OCI-LY1 (cell line): ENCODE measurements at regions not wholly inside any gene's neighbourhood (a gene's known extent, or its start where the extent isn't known, plus 50 kb on each side); places are given as distances from the start of the nearest gene placed in this dataset.

ENCODE experiments used
- H2AFZ ChIP-seq: fragments of 200-600 bp; sonication (generic), shearing (Covaris generic); 2 replicates; pipeline ENCODE4 v1.6.0; 2014; ENCODE audit warnings: antibody characterized with exemption, mild to moderate bottlenecking, low read length
- H3F3A ChIP-seq: fragments of 200-600 bp; sonication (generic), shearing (Covaris generic); 2 replicates; pipeline ENCODE4 v1.6.0; 2014; ENCODE audit warnings: mild to moderate bottlenecking, antibody characterized with exemption, low read length, moderate library complexity; ENCODE audit not compliant: insufficient read depth
- H3K27ac ChIP-seq: fragments of 200-600 bp; sonication (generic); 2 replicates; pipeline ENCODE4 v1.5.1; 2014; ENCODE audit warnings: low read length, mixed run types, mild to moderate bottlenecking, low read depth; ENCODE audit not compliant: poor library complexity, severe bottlenecking
- H3K27me3 ChIP-seq: fragments of 200-600 bp; sonication (generic); 2 replicates; pipeline ENCODE4 v1.6.0; 2014; ENCODE audit warnings: antibody characterized with exemption, mild to moderate bottlenecking, low read length, moderate library complexity; ENCODE audit not compliant: insufficient read depth
- H3K36me3 ChIP-seq: fragments of 200-600 bp; sonication (generic); 2 replicates; pipeline ENCODE4 v1.6.1; 2014; ENCODE audit warnings: mild to moderate bottlenecking, antibody characterized with exemption, low read length, moderate library complexity, mixed read lengths; ENCODE audit not compliant: insufficient read depth
- H3K4me1 ChIP-seq: fragments of 200-600 bp; sonication (generic); 2 replicates; pipeline ENCODE4 v1.5.1; 2014; ENCODE audit warnings: mild to moderate bottlenecking, low read length, moderate library complexity; ENCODE audit not compliant: insufficient read depth, severe bottlenecking
- H3K4me2 ChIP-seq: fragments of 200-600 bp; sonication (generic), shearing (Covaris generic); 2 replicates; pipeline ENCODE4 v1.6.1; 2014; ENCODE audit warnings: low read length
- H3K4me3 ChIP-seq: fragments of 200-600 bp; sonication (generic); 2 replicates; pipeline ENCODE4 v1.5.1; 2014; ENCODE audit warnings: low read length, low read depth, mild to moderate bottlenecking, mixed read lengths; ENCODE audit not compliant: poor library complexity, severe bottlenecking
- H3K79me2 ChIP-seq: fragments of 200-600 bp; shearing (Covaris generic); 2 replicates; pipeline ENCODE4 v1.6.1; 2016; ENCODE audit warnings: mixed run types, low read length, mixed read lengths; ENCODE audit not compliant: insufficient read depth
- H3K9ac ChIP-seq: fragments of 200-600 bp; sonication (generic), shearing (Covaris generic); 2 replicates; pipeline ENCODE4 v1.6.1; 2014; ENCODE audit warnings: mild to moderate bottlenecking, low read length, mixed read lengths
- H3K9me2 ChIP-seq: fragments of 200-600 bp; sonication (generic), shearing (Covaris generic); 2 replicates; pipeline ENCODE4 v1.6.1; 2014; ENCODE audit warnings: low read depth, mild to moderate bottlenecking, low read length, mixed read lengths
- H3K9me3 ChIP-seq: fragments of 200-600 bp; shearing (Covaris generic); 2 replicates; pipeline ENCODE4 v1.6.1; 2014; ENCODE audit warnings: low read length, mixed read lengths
- H4K20me1 ChIP-seq: fragments of 200-600 bp; sonication (generic), shearing (Covaris generic); 2 replicates; pipeline ENCODE4 v1.6.0; 2016; ENCODE audit warnings: mild to moderate bottlenecking, low read length; ENCODE audit not compliant: insufficient read depth
- CTCF ChIP-seq: fragments of 200-600 bp; sonication (generic), shearing (Covaris generic); IDR thresholded peaks from 2 replicates; pipeline ENCODE4 v1.5.1; 2017; ENCODE audit warnings: mild to moderate bottlenecking, antibody characterized with exemption, low read length, moderate library complexity, mixed read lengths
- EZH2 ChIP-seq: fragments of 200-600 bp; sonication (generic), shearing (Covaris generic); IDR thresholded peaks from 2 replicates; pipeline ENCODE4 v1.8.0; 2017; ENCODE audit warnings: borderline replicate concordance, mixed run types, mild to moderate bottlenecking, antibody characterized with exemption, low read length, moderate library complexity, mixed read lengths

- no peaks in the 10 kb centered on the region for H3K36me3 ChIP-seq
- H3K9ac ChIP-seq = no peak overlapping the region
- no peak overlapping the region for H3K4me3 ChIP-seq
- no peaks in the 10 kb centered on the region for H3K27me3 ChIP-seq
- H4K20me1 ChIP-seq = no peaks in the 10 kb centered on the region
- H3K79me2 ChIP-seq = no peaks in the 10 kb centered on the region
- no peaks in the 10 kb centered on the region for H3F3A ChIP-seq
- no peaks in the 10 kb centered on the region for H3K9me2 ChIP-seq
- H3K9me3 ChIP-seq = no peaks in the 10 kb centered on the region
- TF ChIP-seq CTCF (no peak), EZH2 (no peak)
- no peak overlapping the region for H2AFZ ChIP-seq
- no peak overlapping the region for H3K4me2 ChIP-seq
- H3K4me1 ChIP-seq = no peaks in the 10 kb centered on the region
- H3K27ac ChIP-seq = no peak overlapping the region
These were observed 445.3 kb downstream of the HTR7 start for GRCh38 chr10:90412582-90412981.

GRCh38 chr10:90413196-90413595 is 444.6 kb downstream of the HTR7 start:
- TF ChIP-seq EZH2 (no peak), CTCF (no peak)
- Histone ChIP-seq H3K36me3 (no peaks in the 10 kb centered on the region), H3K4me3 (no peak overlapping the region), H3K4me1 (no peaks in the 10 kb centered on the region), H3K9ac (no peak overlapping the region), H2AFZ (no peak overlapping the region), H3K27ac (no peak overlapping the region), H3K4me2 (no peak overlapping the region), H3K79me2 (no peaks in the 10 kb centered on the region), H3K27me3 (no peaks in the 10 kb centered on the region), H3K9me2 (no peaks in the 10 kb centered on the region), H3K9me3 (no peaks in the 10 kb centered on the region), H4K20me1 (no peaks in the 10 kb centered on the region), H3F3A (no peaks in the 10 kb centered on the region)

- Histone ChIP-seq H3K27me3 (no peaks in the 10 kb centered on the region), H3K4me1 (no peaks in the 10 kb centered on the region), H3K9me3 (no peaks in the 10 kb centered on the region), H3K36me3 (no peaks in the 10 kb centered on the region), H3K4me3 (no peak overlapping the region), H2AFZ (no peak overlapping the region), H3K79me2 (no peaks in the 10 kb centered on the region), H3K9me2 (no peaks in the 10 kb centered on the region), H3K4me2 (no peak overlapping the region), H3K9ac (no peak overlapping the region), H4K20me1 (no peaks in the 10 kb centered on the region), H3F3A (no peaks in the 10 kb centered on the region), H3K27ac (no peak overlapping the region)
- TF ChIP-seq EZH2 = no peak
- no peak for TF ChIP-seq CTCF
These were observed 442.9 kb downstream of the HTR7 start for GRCh38 chr10:90414926-90415325.
